Muscle of back (tissue), 3 donors: ENCODE measurements at regions not wholly inside any gene's neighbourhood (a gene's known extent, or its start where the extent isn't known, plus 50 kb on each side); places are given as distances from the start of the nearest gene placed in this dataset.

Experiments
- DNase-seq, 3 donors: peaks; one replicate each; pipeline versions ENCODE4 v3.0.0 to v3.0.0-alpha.2; 2013

GRCh38 chr7:17019106-17019505 lies 137.3 kb upstream of the AGR3 start:
- no peak for DNase-seq

GRCh38 chr7:17020250-17020649 lies 138.5 kb upstream of the AGR3 start:
- no peak for DNase-seq

DNA sequence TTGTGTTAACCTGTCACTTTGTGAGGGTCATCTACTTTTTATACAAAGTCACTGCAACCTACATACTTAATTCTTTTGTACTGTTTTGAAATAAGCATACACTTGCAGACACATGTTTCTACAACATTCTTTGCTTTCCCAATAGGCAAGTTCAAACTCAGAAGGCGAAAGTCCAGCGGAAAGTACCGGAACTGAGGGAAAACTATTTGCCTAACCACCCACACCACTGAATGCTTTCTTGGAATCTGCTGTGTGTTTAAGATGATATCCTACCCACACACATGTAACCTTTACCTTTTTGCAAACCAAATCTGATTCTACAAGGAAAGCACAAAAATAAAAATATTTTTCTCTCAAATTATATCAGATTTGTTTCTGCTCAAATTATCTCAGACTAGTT lies 139.4 kb upstream of the AGR3 start:
- no peak for DNase-seq

DNA sequence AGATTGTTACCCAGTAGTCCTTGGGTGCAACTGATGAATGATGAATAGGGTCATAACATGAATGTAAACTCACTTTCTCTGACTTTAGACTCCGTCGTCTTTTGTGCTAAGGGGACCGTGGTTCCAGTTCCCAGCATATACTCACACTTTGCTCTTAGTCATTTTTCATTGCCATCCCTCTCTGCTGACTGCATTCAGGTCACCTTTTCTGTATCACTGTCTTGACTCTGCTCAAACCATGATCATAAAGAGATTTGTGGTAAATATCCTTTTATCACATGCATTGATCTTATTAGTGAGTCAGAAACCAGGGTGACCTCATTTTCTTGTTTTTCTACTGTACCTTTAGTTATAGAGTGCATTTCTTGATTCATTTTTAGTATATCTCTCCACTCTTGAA lies 141.1 kb upstream of the AGR3 start:
- DNase-seq = no peak

- no peak for DNase-seq
Measured at GRCh38 chr7:17026269-17026668, 144.5 kb upstream of the AGR3 start.

DNA sequence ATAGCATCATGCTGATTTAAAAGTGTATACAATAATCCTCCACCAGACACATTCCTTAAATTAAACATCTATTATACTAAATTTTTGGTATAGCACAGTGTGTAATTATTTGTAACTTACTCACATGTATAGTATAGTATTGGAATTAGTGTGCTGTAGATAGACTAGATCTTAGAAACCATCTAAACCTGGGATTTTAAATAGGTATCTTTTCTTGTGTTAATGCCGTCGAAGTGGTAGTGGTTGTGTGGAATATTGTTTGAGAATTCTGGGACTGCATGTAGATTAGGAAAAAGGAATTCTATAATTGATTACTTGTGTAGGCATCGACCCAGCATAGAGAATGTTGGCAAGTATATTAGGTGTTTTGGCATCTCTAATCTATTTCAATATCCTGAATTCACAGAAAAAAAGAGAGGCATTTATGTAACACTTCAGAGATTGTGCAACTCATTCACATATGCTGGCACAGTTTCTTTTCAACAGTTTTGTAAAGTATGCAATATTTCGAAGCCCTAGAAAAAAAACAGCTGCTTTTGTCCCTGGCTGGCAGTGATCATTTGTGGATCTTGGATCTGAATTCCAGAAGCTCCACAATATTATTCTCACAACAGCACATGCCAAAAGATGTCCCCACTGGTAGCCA lies 145.5 kb upstream of the AGR3 start:
- no peak for DNase-seq

- no peak for DNase-seq
Measured at GRCh38 chr7:17027789-17028152, 146.0 kb upstream of the AGR3 start.

GRCh38 chr7:17029150-17029549 lies 147.4 kb upstream of the AGR3 start:
- DNase-seq = no peak

- no peak for DNase-seq
Measured at GRCh38 chr7:17030559-17030958, 148.8 kb upstream of the AGR3 start.

DNA sequence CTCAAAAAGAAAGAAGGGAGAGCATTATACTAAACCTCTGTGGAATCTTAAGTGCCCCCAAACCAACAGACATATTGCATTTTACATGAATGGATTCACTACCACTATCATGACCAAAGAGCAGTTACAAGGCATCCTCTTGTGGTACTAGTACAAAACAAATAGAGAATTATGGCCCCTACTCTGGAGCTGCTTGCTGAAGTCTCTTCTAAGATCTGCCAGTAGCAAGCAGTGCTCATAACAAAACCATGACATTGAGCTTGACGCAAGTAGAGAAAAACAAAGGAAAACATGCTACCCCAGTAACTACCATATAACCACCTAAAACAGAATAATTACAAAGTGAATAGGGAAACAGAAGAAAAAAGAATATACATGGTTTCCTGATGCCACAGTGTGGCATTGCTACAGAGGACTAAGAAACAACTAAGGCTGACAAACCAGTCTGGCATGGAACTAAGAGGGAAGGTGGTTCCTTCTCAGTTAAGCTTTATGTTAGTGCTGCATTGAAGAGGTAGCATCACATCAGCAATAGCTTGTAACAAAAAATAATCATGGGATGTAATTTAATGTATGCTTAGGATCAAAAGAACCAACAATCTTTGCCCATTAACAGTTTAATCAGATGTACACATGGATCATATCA lies 150.2 kb upstream of the AGR3 start:
- DNase-seq = no peak

GRCh38 chr7:17033245-17033644 lies 151.5 kb upstream of the AGR3 start:
- DNase-seq = no peak

GRCh38 chr7:17036584-17036983 lies 154.8 kb upstream of the AGR3 start:
- no peak for DNase-seq

DNA sequence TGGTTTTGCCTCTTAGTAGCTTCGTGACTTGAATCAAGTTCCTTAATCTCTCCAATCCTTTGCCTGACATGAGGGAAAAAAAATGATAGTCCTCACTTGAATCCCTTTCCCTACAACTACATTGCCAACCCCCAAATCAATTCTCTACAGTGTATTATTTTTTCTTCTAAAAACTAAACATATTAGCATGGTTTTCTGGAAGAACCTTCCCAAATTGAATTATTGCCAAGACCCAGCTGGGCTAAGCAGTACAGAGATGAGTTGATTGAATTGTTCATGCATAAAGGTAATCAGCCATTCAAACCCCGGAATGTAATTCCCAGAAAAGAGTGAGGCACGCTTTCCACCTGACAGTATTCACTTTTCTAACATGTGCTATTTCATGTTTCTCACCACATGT lies 155.6 kb upstream of the AGR3 start:
- no peak for DNase-seq

- no peak for DNase-seq
Measured at GRCh38 chr7:17038160-17038782, 156.5 kb upstream of the AGR3 start.

- DNase-seq = no peak
Measured at GRCh38 chr7:17038783-17039170, 157.0 kb upstream of the AGR3 start.

GRCh38 chr7:17039372-17039771 lies 157.6 kb upstream of the AGR3 start:
- DNase-seq = no peak

DNA sequence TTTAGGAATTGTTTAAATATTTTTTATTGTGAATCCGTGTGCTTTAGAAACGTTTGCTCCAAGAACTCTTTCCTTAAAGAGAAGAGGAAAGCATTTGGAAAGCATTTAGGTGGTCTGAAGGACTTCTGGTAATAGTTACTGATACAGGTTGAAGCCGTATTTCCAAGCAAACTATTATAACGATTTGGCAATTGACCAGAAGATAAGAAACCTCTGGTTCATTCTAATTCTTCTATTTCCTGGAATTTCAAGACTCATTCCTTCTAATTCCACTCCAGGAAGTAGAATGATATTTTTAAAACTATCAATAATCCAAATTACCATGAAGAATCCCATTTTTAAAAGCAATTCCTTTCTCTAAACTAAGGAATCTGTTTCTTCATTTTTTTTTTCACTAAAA lies 158.9 kb upstream of the AGR3 start:
- no peak for DNase-seq

DNA sequence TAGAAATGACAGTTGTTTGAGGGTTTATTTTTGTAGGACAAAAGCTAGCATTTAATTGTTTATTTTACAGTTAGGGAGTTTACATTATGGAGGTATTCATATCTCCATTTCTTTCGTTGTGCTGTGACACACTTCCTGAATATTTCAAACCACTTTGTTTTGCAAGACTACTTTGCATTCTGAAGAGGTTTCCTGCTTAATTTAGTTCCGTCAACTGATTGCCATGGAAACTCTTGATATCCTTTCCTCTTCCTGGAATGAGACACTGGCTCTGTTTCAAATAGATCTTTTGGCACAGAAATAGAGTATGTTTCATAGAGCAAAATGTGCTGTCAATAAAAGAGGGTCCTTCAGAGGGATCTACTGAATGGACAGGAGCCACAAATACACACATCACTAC lies 159.5 kb upstream of the AGR3 start:
- peak; percentile 39 to 82 (median 66) for DNase-seq

- DNase-seq = no peak
Measured at GRCh38 chr7:17042211-17042610, 160.4 kb upstream of the AGR3 start.

DNA sequence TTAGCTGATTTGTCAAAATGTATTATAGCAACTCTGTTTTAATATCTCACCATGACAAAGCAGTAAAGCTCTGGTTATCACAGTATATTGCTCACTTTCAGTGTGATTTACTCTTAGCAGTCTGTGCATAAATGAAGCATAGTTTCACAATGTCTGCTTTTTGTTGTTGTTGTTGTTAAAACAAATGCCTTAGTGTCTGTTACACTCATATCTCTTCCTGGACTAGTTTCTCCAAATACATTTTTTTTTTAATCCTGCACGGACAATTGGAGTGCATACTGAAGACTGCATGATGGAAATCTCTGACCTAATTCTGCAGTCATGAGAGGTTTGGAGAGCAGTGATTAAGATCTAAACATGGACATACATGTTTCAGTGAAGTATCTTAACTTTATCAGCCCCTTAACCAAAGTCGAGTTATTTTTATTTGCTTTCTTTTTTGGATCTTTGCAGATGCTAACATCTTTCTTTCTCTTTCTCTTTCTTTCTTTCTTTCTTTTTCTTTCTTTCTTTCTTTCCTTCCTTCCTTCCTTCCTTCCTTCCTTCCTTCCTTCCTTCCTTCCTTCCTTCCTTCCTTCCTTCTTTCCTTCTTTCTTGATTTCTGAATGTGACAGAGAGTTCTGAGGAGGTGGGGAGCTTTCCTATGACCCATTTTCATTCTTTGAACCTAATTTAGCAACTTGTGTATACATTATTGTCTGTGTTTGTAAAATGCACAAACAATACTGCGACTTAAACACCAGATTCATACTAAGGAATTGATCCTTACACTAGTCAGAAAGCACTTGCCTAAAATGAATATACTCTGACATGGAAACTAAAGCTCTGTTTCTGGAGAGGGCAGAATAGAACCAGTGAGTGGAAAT lies 161.5 kb upstream of the AGR3 start:
- peak in 1 of 3 donors; percentile 31 for DNase-seq

DNA sequence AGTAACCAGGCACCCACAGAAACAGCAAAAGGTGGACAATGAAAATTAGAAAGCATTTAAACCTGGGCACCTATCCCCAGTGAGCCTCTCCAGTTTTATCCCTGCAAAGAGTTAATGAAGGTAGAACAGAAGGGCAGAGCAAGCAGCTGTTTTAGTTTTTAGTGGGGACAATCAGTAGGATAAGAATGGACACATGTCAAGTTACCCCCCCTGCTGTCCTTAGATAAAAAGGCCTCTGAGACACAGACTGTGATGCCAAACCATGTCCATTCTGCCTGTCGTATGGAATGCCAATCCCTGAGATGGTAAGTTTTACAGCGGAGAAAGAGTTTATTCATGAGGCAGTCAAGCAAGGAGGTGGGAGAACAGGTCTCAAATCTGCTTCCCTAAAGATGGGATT lies 162.6 kb upstream of the AGR3 start:
- no peak for DNase-seq

GRCh38 chr7:17044861-17045260 lies 163.1 kb upstream of the AGR3 start:
- no peak for DNase-seq

GRCh38 chr7:17046259-17046658 lies 164.5 kb upstream of the AGR3 start:
- no peak for DNase-seq
